Panc1 (cell line): ENCODE measurements at regions not wholly inside any gene's neighbourhood (a gene's known extent, or its start where the extent isn't known, plus 50 kb on each side); places are given as distances from the start of the nearest gene placed in this dataset.
A peak's percentile ranks its signal among the peaks of the same experiment; 100 is the strongest.
"Not testable (repeated sequence)": the region's sequence is repeated elsewhere in the genome, so short reads cannot be mapped to it uniquely, and the experiment has no call there.

Experiments used
- ATAC-seq: fragments of 200-7000 bp; cut with Tn5 transposase; 2 replicates; pipeline ENCODE4 v1.9.1; 2020; ENCODE audit warnings: mild to moderate bottlenecking, moderate library complexity
- BruUV-seq: library from RNA; stranded (reverse); fragments of 400-500 nt; replicated peaks from 2 replicates; lab custom pipeline; 2021; lab: Mats Ljungman, UMichigan
- CTCF ChIA-PET: fragments of 300-600 bp; sonication (Branson Sonifier 250); formaldehyde crosslinking; loops from one replicate; lab custom pipeline; 2022; ENCODE audit warnings: antibody characterized with exemption; lab: Charles Lee
- POLR2A ChIA-PET: fragments of 300-600 bp; sonication (Branson Sonifier 250); formaldehyde crosslinking; loops from one replicate; lab custom pipeline; 2022; ENCODE audit warnings: antibody characterized with exemption; lab: Charles Lee
- DNase-seq: peaks from one replicate; pipeline ENCODE4 v3.0.0-alpha.2; 2010; ENCODE audit warnings: low read depth, low spot score
- H3K27ac ChIP-seq: 2 replicates; pipeline ENCODE4 v1.5.1; 2011; ENCODE audit warnings: mild to moderate bottlenecking, low read length, inconsistent platforms
- H3K27me3 ChIP-seq: fragments of 200-500 bp; sonication (Bioruptor generic); 2 replicates; pipeline ENCODE4 v1.6.0; 2014; ENCODE audit warnings: low read length, inconsistent platforms; ENCODE audit not compliant: control insufficient read depth, insufficient read depth
- H3K36me3 ChIP-seq: fragments of 200-500 bp; sonication (Bioruptor generic); 2 replicates; pipeline ENCODE4 v1.5.1; 2014; ENCODE audit warnings: inconsistent platforms, mild to moderate bottlenecking, low read length, moderate library complexity; ENCODE audit not compliant: control insufficient read depth, insufficient read depth
- H3K4me1 ChIP-seq: 2 replicates; pipeline ENCODE4 v1.5.1; 2011; ENCODE audit warnings: inconsistent platforms, mild to moderate bottlenecking, low read length, moderate library complexity; ENCODE audit not compliant: control insufficient read depth, insufficient read depth
- H3K4me3 ChIP-seq, 2 experiments: 2 replicates each; pipeline ENCODE4 v1.5.1; 2011 to 2012; ENCODE audit warnings: low read depth in 2 of 2, low read length in 2 of 2, mild to moderate bottlenecking in 2 of 2, inconsistent platforms in 1 of 2, moderate library complexity in 1 of 2
- H3K9me3 ChIP-seq: fragments of 200-500 bp; sonication (Bioruptor generic); 2 replicates; pipeline ENCODE4 v1.5.1; 2014; ENCODE audit warnings: low read depth, mild to moderate bottlenecking, inconsistent platforms, low read length, moderate library complexity; ENCODE audit not compliant: control insufficient read depth, insufficient read depth
- in situ Hi-C: cut with HindIII; loops from 2 replicates; pipeline ENCODE4 v1.10.0; 2016; ENCODE audit warnings: low sequenced_read_pairs, low pct_unique_long_range_greater_than_20kb
- intact Hi-C: fragments of 100-400 bp; cut with micrococcal nuclease; formaldehyde crosslinking; loops from one replicate; pipeline ENCODE4 v1.10.0; 2022; ENCODE audit not compliant: unreplicated experiment

DNA sequence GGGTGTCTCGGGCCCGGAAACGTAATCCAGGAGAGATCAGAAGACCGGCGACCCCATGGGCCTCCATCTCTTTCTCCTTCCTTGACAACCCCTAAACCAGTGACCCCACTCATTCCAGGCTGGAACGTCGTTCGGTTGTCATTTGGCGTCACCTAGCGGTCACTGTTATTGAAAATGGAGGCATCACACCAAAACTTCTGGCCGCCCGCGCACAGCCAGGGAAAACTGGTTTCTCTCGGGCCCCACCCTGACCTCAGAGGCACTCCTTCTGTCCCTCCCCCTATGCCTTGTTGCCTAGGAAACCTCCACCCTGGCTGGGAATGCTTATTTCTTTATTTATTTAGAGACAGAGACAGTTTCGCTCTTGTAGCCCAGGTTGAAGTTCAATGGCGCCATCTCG lies 2327.3 kb upstream of the TPTE start:
- H3K27ac ChIP-seq, H3K27me3 ChIP-seq, H3K4me1 ChIP-seq, H3K4me3 ChIP-seq, BruUV-seq, intact Hi-C loops, in situ Hi-C loops, CTCF ChIA-PET, H3K36me3 ChIP-seq, DNase-seq, H3K9me3 ChIP-seq, POLR2A ChIA-PET: not testable (repeated sequence)
- ATAC-seq, result peak; percentile 81

DNA sequence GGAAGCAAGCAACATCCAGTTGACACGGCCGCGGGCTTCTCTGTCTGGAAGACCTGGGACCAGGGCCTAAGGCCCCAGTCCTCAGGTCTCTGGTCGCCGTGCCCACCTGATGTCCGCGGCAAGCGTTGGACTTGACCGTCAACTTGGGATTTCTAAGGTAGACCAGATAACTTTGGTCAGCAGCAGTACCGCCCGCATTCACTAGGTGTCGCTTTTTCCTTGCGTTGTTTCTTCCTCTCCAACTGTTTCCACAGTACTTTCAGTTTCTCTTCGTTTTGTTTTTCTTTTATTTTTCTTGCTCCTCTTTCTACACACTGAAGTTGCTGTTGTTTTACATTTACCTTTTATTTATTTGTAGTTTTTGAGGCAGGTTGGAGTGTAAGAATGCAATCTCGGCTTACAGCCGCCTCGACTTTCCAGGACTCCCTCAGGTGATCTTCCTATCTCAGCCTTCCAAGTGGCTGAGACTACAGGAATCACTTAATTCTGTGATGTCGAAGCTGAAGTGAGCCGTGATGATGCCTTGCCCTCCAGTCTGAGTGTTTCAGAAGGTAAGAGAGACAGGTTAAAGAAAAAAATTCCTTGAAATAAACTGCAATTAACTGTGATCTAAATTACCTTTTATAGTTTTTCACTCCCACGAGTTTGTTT lies 2323.9 kb upstream of the TPTE start:
- POLR2A ChIA-PET, in situ Hi-C loops, DNase-seq, intact Hi-C loops, H3K27ac ChIP-seq, H3K27me3 ChIP-seq, H3K4me1 ChIP-seq, H3K36me3 ChIP-seq, BruUV-seq, CTCF ChIA-PET, H3K9me3 ChIP-seq, H3K4me3 ChIP-seq: not testable (repeated sequence)
- ATAC-seq, result peak; percentile 77

DNA sequence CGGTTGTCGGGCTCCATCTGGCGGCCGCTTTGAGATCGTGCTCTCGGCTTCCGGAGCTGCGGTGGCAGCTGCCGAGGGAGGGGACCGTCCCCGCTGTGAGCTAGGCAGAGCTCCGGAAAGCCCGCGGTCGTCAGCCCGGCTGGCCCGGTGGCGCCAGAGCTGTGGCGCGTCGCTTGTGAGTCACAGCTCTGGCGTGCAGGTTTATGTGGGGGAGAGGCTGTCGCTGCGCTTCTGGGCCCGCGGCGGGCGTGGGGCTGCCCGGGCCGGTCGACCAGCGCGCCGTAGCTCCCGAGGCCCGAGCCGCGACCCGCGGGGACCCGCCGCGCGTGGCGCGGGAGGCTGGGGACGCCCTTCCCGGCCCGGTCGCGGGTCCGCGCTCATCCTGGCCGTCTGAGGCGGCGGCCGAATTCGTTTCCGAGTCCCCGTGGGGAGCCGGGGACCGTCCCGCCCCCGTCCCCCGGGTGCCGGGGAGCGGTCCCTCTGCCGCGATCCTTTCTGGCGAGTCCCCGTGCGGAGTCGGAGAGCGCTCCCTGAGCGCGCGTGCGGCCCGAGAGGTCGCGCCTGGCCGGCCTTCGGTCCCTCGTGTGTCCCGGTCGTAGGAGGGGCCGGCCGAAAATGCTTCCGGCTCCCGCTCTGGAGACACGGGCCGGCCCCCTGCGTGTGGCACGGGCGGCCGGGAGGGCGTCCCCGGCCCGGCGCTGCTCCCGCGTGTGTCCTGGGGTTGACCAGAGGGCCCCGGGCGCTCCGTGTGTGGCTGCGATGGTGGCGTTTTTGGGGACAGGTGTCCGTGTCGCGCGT lies 2316.1 kb upstream of the TPTE start:
- H3K36me3 ChIP-seq, in situ Hi-C loops, H3K27me3 ChIP-seq, BruUV-seq, H3K4me1 ChIP-seq, DNase-seq, POLR2A ChIA-PET, H3K4me3 ChIP-seq, intact Hi-C loops, H3K9me3 ChIP-seq, CTCF ChIA-PET, H3K27ac ChIP-seq: not testable (repeated sequence)
- peak; percentile 100 for ATAC-seq

DNA sequence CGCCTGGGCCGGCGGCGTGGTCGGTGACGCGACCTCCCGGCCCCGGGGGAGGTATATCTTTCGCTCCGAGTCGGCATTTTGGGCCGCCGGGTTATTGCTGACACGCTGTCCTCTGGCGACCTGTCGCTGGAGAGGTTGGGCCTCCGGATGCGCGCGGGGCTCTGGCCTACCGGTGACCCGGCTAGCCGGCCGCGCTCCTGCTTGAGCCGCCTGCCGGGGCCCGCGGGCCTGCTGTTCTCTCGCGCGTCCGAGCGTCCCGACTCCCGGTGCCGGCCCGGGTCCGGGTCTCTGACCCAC lies 2315.5 kb upstream of the TPTE start:
- H3K27ac ChIP-seq, H3K27me3 ChIP-seq, CTCF ChIA-PET, intact Hi-C loops, ATAC-seq, in situ Hi-C loops, H3K4me3 ChIP-seq, H3K36me3 ChIP-seq, DNase-seq, H3K4me1 ChIP-seq, POLR2A ChIA-PET, BruUV-seq, H3K9me3 ChIP-seq: not testable (repeated sequence)

DNA sequence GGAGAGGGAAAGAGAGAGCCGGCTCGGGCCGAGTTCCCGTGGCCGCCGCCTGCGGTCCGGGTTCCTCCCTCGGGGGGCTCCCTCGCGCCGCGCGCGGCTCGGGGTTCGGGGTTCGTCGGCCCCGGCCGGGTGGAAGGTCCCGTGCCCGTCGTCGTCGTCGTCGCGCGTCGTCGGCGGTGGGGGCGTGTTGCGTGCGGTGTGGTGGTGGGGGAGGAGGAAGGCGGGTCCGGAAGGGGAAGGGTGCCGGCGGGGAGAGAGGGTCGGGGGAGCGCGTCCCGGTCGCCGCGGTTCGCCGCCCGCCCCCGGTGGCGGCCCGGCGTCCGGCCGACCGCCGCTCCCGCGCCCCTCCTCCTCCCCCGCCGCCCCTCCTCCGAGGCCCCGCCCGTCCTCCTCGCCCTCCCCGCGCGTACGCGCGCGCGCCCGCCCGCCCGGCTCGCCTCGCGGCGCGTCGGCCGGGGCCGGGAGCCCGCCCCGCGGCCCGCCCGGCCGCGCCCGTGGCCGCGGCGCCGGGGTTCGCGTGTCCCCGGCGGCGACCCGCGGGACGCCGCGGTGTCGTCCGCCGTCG lies 2308.3 kb upstream of the TPTE start:
- H3K27me3 ChIP-seq, H3K4me3 ChIP-seq, H3K9me3 ChIP-seq, H3K36me3 ChIP-seq, DNase-seq, ATAC-seq, CTCF ChIA-PET, H3K4me1 ChIP-seq, POLR2A ChIA-PET, in situ Hi-C loops, H3K27ac ChIP-seq, BruUV-seq, intact Hi-C loops: not testable (repeated sequence)

DNA sequence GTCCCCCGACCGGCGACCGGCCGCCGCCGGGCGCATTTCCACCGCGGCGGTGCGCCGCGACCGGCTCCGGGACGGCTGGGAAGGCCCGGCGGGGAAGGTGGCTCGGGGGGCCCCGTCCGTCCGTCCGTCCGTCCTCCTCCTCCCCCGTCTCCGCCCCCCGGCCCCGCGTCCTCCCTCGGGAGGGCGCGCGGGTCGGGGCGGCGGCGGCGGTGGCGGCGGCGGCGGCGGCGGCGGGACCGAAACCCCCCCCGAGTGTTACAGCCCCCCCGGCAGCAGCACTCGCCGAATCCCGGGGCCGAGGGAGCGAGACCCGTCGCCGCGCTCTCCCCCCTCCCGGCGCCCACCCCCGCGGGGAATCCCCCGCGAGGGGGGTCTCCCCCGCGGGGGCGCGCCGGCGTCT lies 2306.8 kb upstream of the TPTE start:
- CTCF ChIA-PET, DNase-seq, BruUV-seq, POLR2A ChIA-PET, H3K9me3 ChIP-seq, H3K4me3 ChIP-seq, intact Hi-C loops, H3K4me1 ChIP-seq, H3K27ac ChIP-seq, H3K36me3 ChIP-seq, H3K27me3 ChIP-seq, in situ Hi-C loops, ATAC-seq: not testable (repeated sequence)
